HG03469 (cell line): ENCODE measurements at regions not wholly inside any gene's neighbourhood (a gene's known extent, or its start where the extent isn't known, plus 50 kb on each side); places are given as distances from the start of the nearest gene placed in this dataset.

ENCODE experiments used
- ATAC-seq: cut with Tn5 transposase; IDR thresholded peaks from one replicate; pipeline ENCODE4 v1.9.1; 2021; ENCODE audit warnings: mild to moderate bottlenecking, moderate library complexity, moderate number of reproducible peaks; ENCODE audit not compliant: unreplicated experiment

- peak; percentile 52 for ATAC-seq
Measured at GRCh38 chr2:898319-898718, 52.3 kb upstream of the SNTG2 start.

DNA sequence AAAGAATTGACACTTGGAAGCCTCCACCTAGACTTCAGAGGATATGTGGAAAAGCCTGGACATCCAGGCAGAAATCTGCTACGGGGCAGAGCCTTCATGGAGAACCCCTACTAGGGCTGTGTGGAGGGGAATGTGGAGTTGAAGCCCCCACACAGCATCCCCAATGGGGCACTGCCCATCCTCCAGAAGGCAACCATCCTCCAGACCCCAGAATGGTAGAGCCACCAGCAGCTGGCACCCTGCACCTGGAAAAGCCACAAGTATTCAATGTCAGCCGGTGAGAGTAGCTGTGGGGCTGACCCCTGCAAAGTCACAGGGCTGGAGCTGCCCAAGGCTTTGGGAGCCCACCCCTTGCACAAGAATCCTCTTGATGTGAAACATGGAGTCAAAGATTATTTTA is 53.6 kb upstream of the SNTG2 start:
- ATAC-seq = no peak

DNA sequence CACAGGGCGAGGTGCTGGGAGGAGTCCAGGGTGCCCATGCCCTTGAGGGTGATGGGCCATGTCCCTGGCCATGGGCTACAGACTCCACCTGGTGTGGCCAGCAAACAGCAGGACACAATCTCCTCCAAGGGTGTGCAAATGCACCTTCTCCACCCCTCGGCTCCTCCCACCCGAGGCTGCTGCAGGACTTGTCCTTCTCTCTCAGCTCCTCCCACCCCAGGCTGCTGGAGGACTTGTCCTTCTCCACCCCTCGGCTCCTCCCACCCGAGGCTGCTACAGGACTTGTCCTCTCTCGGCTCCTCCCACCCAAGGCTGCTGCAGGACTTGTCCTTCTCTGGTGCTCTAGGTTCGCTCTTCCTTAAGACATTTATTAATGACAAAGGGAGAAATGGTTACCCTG is 57.3 kb upstream of the SNTG2 start:
- ATAC-seq = no peak

- ATAC-seq = no peak
Measured at GRCh38 chr2:892892-893291, 57.8 kb upstream of the SNTG2 start.

DNA sequence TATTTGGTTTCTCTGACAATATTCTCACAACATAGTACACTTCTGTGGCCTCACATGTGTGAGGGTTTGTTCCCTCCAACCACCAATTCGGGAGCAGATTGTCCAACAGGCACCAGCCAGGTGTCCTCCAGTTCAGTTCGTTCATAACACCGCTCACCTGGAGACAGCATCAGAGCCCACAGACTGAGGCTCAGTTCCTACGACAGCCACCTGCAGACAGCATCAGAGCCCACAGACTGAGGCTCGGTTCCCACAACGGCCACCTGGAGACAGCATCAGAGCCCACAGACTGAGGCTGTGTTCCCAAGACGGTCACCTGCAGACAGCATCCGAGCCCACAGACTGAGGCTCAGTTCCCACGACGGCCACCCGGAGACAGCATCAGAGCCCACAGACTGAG is 58.2 kb upstream of the SNTG2 start:
- no peak for ATAC-seq

- ATAC-seq = no peak
Measured at GRCh38 chr2:891734-892133, 58.9 kb upstream of the SNTG2 start.

GRCh38 chr2:890791-891190 is 59.9 kb upstream of the SNTG2 start:
- no peak for ATAC-seq

DNA sequence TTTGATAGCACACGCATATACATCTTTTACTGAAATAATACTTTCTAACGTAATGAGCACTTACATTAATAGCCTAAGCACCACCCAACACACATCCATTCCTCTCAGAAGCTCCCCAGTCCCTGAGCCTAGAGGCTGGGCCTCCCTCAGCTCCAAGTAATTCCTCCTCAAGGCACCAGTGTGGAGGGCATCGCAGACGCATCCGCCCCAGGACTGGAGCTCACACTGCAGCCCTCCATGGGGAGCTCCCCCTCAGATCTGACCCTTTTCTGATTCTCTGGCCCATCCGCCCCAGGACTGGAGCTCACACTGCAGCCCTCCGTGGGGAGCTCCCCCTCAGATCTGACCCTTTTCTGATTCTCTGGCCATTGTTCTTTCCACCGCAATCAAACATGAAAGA is 60.4 kb upstream of the SNTG2 start:
- ATAC-seq = no peak

GRCh38 chr2:888906-889566 is 61.6 kb upstream of the SNTG2 start:
- no peak for ATAC-seq

GRCh38 chr2:888211-888801 is 62.3 kb upstream of the SNTG2 start:
- no peak for ATAC-seq

DNA sequence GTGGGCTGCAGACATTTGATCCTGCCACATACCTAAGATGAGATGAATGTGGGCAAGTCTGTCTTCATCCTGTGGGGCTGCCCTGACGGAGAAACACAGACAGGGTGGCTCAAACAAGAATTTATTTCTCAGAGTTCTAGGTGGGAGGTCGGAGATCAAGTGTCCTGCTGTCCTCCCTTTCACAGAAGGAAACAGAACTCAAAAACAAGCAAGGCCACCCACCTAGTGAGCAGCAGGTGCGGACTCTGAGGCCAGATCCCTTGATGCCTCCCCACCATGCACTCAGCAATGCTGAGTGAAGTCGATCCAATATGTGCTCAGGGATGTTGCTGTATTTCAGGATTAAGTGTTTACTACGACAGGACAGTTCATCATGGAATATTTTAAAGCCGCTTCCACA is 63.0 kb upstream of the SNTG2 start:
- no peak for ATAC-seq

- ATAC-seq = no peak
Measured at GRCh38 chr2:886072-887022, 64.3 kb upstream of the SNTG2 start.

GRCh38 chr2:885230-886071 is 65.2 kb upstream of the SNTG2 start:
- no peak for ATAC-seq

DNA sequence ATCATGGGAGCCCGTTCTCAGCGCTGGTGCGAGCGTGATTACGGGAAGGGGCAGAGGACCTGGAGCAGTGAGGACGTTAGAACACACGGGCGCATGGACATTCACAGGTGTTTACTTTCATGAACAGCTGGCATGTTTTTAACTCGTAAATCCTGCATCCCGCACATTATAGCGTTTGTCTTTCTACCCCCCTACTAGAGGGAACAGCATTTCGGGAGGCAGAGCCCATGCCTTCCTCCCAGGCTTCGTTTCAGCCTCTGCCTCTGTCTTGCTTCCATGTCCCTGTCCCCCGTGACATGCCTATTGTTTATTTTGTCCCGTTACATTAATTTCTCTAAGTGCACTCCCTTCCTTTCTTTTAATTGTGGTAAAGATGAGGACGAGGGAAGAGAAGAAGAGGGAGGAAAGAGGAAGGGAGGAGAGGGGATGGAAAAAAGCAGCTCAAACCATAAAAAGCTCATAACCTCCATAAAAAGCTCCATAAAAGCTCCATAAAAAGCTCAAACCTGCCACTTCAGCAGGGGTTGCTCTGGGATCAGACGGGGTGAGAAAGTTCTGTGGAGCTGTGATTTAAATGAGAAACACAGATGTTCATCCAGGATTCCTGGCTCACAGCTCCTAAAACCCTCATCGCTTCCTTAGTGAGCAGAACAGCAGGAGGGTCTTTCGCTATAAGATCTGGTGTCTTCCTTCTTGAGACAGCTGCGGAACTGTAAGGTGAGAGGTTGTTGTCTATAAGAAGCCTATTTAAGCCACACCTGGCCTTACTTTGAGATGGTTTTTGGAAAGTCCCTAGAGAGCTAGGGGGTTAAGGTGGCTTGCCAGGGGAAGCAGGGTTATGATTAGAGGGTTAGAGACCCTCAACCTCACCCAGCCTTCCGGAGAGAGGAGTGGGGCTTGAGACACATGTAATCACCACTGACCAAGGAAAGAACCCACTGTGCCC is 66.6 kb upstream of the SNTG2 start:
- ATAC-seq = no peak

- ATAC-seq = no peak
Measured at GRCh38 chr2:883260-883802, 67.3 kb upstream of the SNTG2 start.

GRCh38 chr2:881204-881918 is 69.3 kb upstream of the SNTG2 start:
- ATAC-seq = peak; percentile 81

GRCh38 chr2:880201-880970 is 70.3 kb upstream of the SNTG2 start:
- no peak for ATAC-seq

- no peak for ATAC-seq
Measured at GRCh38 chr2:879540-879939, 71.1 kb upstream of the SNTG2 start.
